HepG2 (cell line): ENCODE measurements at regions not wholly inside any gene's neighbourhood (a gene's known extent, or its start where the extent isn't known, plus 50 kb on each side); places are given as distances from the start of the nearest gene placed in this dataset.

Experiments used
- ATAC-seq: fragments of 200-7000 bp; cut with Tn5 transposase; 3 replicates; pipeline ENCODE4 v1.9.1; 2020; ENCODE audit warnings: mild to moderate bottlenecking, moderate library complexity
- BruUV-seq: library from RNA; stranded (reverse); fragments of 400-500 nt; replicated peaks from 2 replicates; lab custom pipeline; 2021; lab: Mats Ljungman, UMichigan
- CTCF ChIA-PET: fragments of 300-600 bp; formaldehyde crosslinking; extraction: SDS; loops from one replicate; lab custom pipeline; 2021; ENCODE audit warnings: low total read pairs, inconsistent platforms, low intra/inter-chr PET ratio; lab: Yijun Ruan, JAX
- POLR2A ChIA-PET: fragments of 350-600 bp; sonication (Branson Sonifier 250); formaldehyde crosslinking; loops from one replicate; lab custom pipeline; 2020; ENCODE audit warnings: antibody characterized with exemption, inconsistent platforms; lab: Yijun Ruan, JAX
- DNase-seq: peaks from one replicate; pipeline ENCODE4 v3.0.0-alpha.2; 2015; ENCODE audit warnings: low spot score
- FAIRE-seq: peaks from 3 replicates; lab custom pipeline; 2011; peaks lifted over from hg19 to GRCh38; lab: Jason Lieb, UNC
- H2AFZ ChIP-seq: one replicate; pipeline ENCODE4 v1.6.1; 2011; ENCODE audit warnings: low read length, inconsistent platforms
- H3K27ac ChIP-seq: fragments of 300-600 bp; 3 replicates; pipeline ENCODE4 v1.8.0; 2011; ENCODE audit warnings: mixed run types, mild to moderate bottlenecking, mixed read lengths, low read length, inconsistent platforms; ENCODE audit not compliant: insufficient read depth; ENCODE audit errors: extremely low read length
- H3K27me3 ChIP-seq, 2 experiments: fragments of 200-600 bp in 1 of 2; 2 replicates in 1 of 2; 3 replicates in 1 of 2; pipeline versions ENCODE4 v1.6.0 to v1.8.0; 2011; ENCODE audit warnings: low read length in 2 of 2, mild to moderate bottlenecking in 2 of 2, moderate library complexity in 2 of 2, inconsistent platforms in 1 of 2; ENCODE audit not compliant: insufficient read depth in 2 of 2, control insufficient read depth in 1 of 2
- H3K36me3 ChIP-seq, 2 experiments: fragments of 200-600 bp in 1 of 2; replicated peaks in 1 of 2; 2 replicates in 1 of 2; 3 replicates in 1 of 2; pipeline versions ENCODE4 v1.5.1 to v1.8.0; 2011; ENCODE audit warnings: low read length in 2 of 2, inconsistent platforms in 1 of 2; ENCODE audit not compliant: insufficient read depth in 2 of 2, control insufficient read depth in 1 of 2
- H3K4me1 ChIP-seq: 2 replicates; pipeline ENCODE4 v1.5.1; 2012; ENCODE audit warnings: low read length, inconsistent platforms; ENCODE audit not compliant: insufficient read depth
- H3K4me2 ChIP-seq: 2 replicates; pipeline ENCODE4 v1.6.0; 2011; ENCODE audit warnings: low read depth, low read length, inconsistent platforms
- H3K4me3 ChIP-seq, 3 experiments: fragments of 200-600 bp in 1 of 3; sonication (generic), shearing (Covaris generic) in 1 of 3; replicated peaks in 1 of 3; 2 replicates each; pipeline ENCODE4 v1.5.1; 2011 to 2016; ENCODE audit warnings: low read length in 3 of 3, inconsistent platforms in 2 of 3, low read depth in 2 of 3, mild to moderate bottlenecking in 2 of 3, control low read depth in 1 of 3, mixed read lengths in 1 of 3; ENCODE audit not compliant: insufficient read depth in 1 of 3
- H3K79me2 ChIP-seq: one replicate; pipeline ENCODE4 v1.6.1; 2011; ENCODE audit warnings: low read length, inconsistent platforms; ENCODE audit not compliant: insufficient read depth
- H3K9ac ChIP-seq: 2 replicates; pipeline ENCODE4 v1.6.0; 2011; ENCODE audit warnings: mild to moderate bottlenecking, low read depth, low read length, inconsistent platforms; ENCODE audit not compliant: insufficient read depth
- H3K9me3 ChIP-seq: 2 replicates; pipeline ENCODE4 v1.5.1; 2012; ENCODE audit warnings: mild to moderate bottlenecking, low read length
- H4K20me1 ChIP-seq: 2 replicates; pipeline ENCODE4 v1.6.0; 2011; ENCODE audit warnings: inconsistent platforms, mild to moderate bottlenecking, low read length, moderate library complexity; ENCODE audit not compliant: insufficient read depth
- ARNTL ChIP-seq: sonication (generic); formaldehyde crosslinking; IDR thresholded peaks from 2 replicates; pipeline ENCODE4 v1.4.0; 2020; ENCODE audit warnings: mild to moderate bottlenecking, missing genetic modification reagents
- CREBL2 ChIP-seq: sonication (generic); formaldehyde crosslinking; IDR thresholded peaks from 2 replicates; pipeline ENCODE4 v1.8.1; 2023; ENCODE audit warnings: missing genetic modification reagents, mild to moderate bottlenecking, borderline replicate concordance
- ELF3 ChIP-seq: IDR thresholded peaks from 2 replicates; pipeline ENCODE4 v1.6.1; 2016; ENCODE audit warnings: missing genetic modification reagents, missing compliant biosample characterization
- FOXJ3 ChIP-seq: sonication (generic); formaldehyde crosslinking; IDR thresholded peaks from 2 replicates; pipeline ENCODE4 v1.4.0; 2020; ENCODE audit warnings: missing genetic modification reagents, mild to moderate bottlenecking, borderline replicate concordance
- GRHL1 ChIP-seq: sonication (generic); formaldehyde crosslinking; conservative IDR thresholded peaks from 2 replicates; pipeline ENCODE4 v1.8.0; 2022; ENCODE audit warnings: missing genetic modification reagents
- HDAC2 ChIP-seq: sonication (generic); formaldehyde crosslinking; IDR thresholded peaks from 2 replicates; pipeline ENCODE4 v1.4.0; 2020; ENCODE audit warnings: missing genetic modification reagents
- IRF9 ChIP-seq: sonication (generic); formaldehyde crosslinking; IDR thresholded peaks from 2 replicates; pipeline ENCODE4 v1.8.0; 2022; ENCODE audit warnings: missing genetic modification reagents, mild to moderate bottlenecking, borderline replicate concordance
- PRMT3 ChIP-seq: sonication (generic); formaldehyde crosslinking; IDR thresholded peaks from 2 replicates; pipeline ENCODE4 v1.8.1; 2022; ENCODE audit warnings: low read depth, mild to moderate bottlenecking, moderate library complexity, missing genetic modification reagents, borderline replicate concordance
- SP1 ChIP-seq, 2 experiments: fragments of 450-650 bp in 1 of 2; sonication (generic) in 1 of 2; formaldehyde crosslinking in 1 of 2; IDR thresholded peaks; 2 replicates each; pipeline versions ENCODE4 v1.4.0 to v1.6.1; 2016 to 2020; ENCODE audit warnings: missing genetic modification reagents in 1 of 2
- SRSF9 ChIP-seq: fragments of 200-400 bp; formaldehyde crosslinking; IDR thresholded peaks from 2 replicates; pipeline ENCODE4 v1.6.1; 2018; ENCODE audit warnings: borderline replicate concordance, mild to moderate bottlenecking, low read depth, low read length; ENCODE audit not compliant: insufficient read depth, poor library complexity, severe bottlenecking
- SYNCRIP ChIP-seq: fragments of 200-400 bp; formaldehyde crosslinking; IDR thresholded peaks from 2 replicates; pipeline ENCODE4 v1.6.1; 2018; ENCODE audit warnings: mild to moderate bottlenecking, low read depth, low read length; ENCODE audit not compliant: insufficient read depth
- ZFP62 ChIP-seq: sonication (generic); formaldehyde crosslinking; IDR thresholded peaks from 2 replicates; pipeline ENCODE4 v1.4.0; 2020; ENCODE audit warnings: missing genetic modification reagents
- ZMYM2 ChIP-seq: sonication (generic); formaldehyde crosslinking; IDR thresholded peaks from 2 replicates; pipeline ENCODE4 v1.8.0; 2022; ENCODE audit warnings: mild to moderate bottlenecking, missing genetic modification reagents
- ZNF205 ChIP-seq: IDR thresholded peaks from 2 replicates; pipeline ENCODE4 v1.6.1; 2018; ENCODE audit warnings: missing biosample characterization, missing genetic modification reagents
- ZNF253 ChIP-seq: sonication (generic); formaldehyde crosslinking; IDR thresholded peaks from 2 replicates; pipeline ENCODE4 v1.8.0; 2022; ENCODE audit warnings: mild to moderate bottlenecking, missing genetic modification reagents, borderline replicate concordance
- ZNF263 ChIP-seq: sonication (generic); formaldehyde crosslinking; IDR thresholded peaks from 2 replicates; pipeline ENCODE4 v1.4.0; 2020; ENCODE audit warnings: missing genetic modification reagents
- ZNF547 ChIP-seq: sonication (generic); formaldehyde crosslinking; IDR thresholded peaks from 2 replicates; pipeline ENCODE4 v1.5.1; 2020; ENCODE audit warnings: mild to moderate bottlenecking, missing genetic modification reagents
- ZNF552 ChIP-seq: sonication (generic); formaldehyde crosslinking; IDR thresholded peaks from 2 replicates; pipeline ENCODE4 v1.9.0; 2022; ENCODE audit warnings: missing genetic modification reagents, mild to moderate bottlenecking, borderline replicate concordance
- WGBS: methylation state at CpG from one replicate; pipeline ENCODE4 v1.1.6; 2017; ENCODE audit warnings: low lambda C conversion rate; 5-methylcytosine and 5-hydroxymethylcytosine counted together
- in situ Hi-C: cut with HindIII; loops from 2 replicates; pipeline ENCODE4 v1.10.0; 2017; ENCODE audit warnings: low pct_unique_long_range_greater_than_20kb; ENCODE audit not compliant: extremely low pct_ligation_motif_present
- intact Hi-C: fragments of 100-400 bp; cut with micrococcal nuclease; formaldehyde crosslinking; loops from one replicate; pipeline ENCODE4 v1.10.0; 2022; ENCODE audit not compliant: unreplicated experiment

GRCh38 chr6:113363866-113364265, 493.3 kb upstream of the MARCKS start:
- Histone ChIP-seq H2AFZ (no peak overlapping the region), H3K4me3 (no peak overlapping the region), H3K27me3 (no peaks in the 10 kb centered on the region), H3K9me3 (no peaks in the 10 kb centered on the region), H3K36me3 (no peaks in the 10 kb centered on the region), H3K4me1 (peaks cover 49% of the 10 kb centered on the region), H3K27ac (no peak overlapping the region), H4K20me1 (no peaks in the 10 kb centered on the region), H3K9ac (no peak overlapping the region), H3K4me2 (no peak overlapping the region), H3K79me2 (no peaks in the 10 kb centered on the region)
- ATAC-seq = no peak
- ChIA-PET CTCF (no interaction called here), POLR2A (no interaction called here)
- intact Hi-C loops = no loop called here
- FAIRE-seq = no peak
- no peak for DNase-seq
- no TSS peak for BruUV-seq
- TF ChIP-seq SYNCRIP (no peak), HDAC2 (CRISPR knock-in tag) (no peak), ZFP62 (no peak), ZNF552 (CRISPR knock-in tag) (no peak)
- in situ Hi-C loops = no loop called here

- no peak overlapping the region for H2AFZ ChIP-seq
- no peak for DNase-seq
- TF ChIP-seq ARNTL (CRISPR knock-in tag) (no peak), ZNF547 (no peak), GRHL1 (CRISPR knock-in tag) (no peak), PRMT3 (CRISPR knock-in tag) (no peak), ZNF253 (CRISPR knock-in tag) (no peak), ELF3 (CRISPR knock-in tag) (no peak), IRF9 (CRISPR knock-in tag) (no peak), ZMYM2 (CRISPR knock-in tag) (no peak), SP1 (IDR thresholded peaks at IDR 0.05) (no peak), SP1 (CRISPR knock-in tag; IDR thresholded peaks at IDR 0.05) (no peak), ZNF205 (CRISPR knock-in tag) (no peak), SRSF9 (no peak), ZNF263 (CRISPR knock-in tag) (no peak), CREBL2 (CRISPR knock-in tag) (no peak), FOXJ3 (CRISPR knock-in tag) (no peak)
Observed at GRCh38 chr6:113364766-113365165, 492.4 kb upstream of the MARCKS start.

More at GRCh38 chr6:113364766-113365165, 492.4 kb upstream of the MARCKS start:
- FAIRE-seq (no peak), ATAC-seq (no peak)
- in situ Hi-C loops = no loop called here
- no peak overlapping the region for H3K9ac ChIP-seq
- H3K4me1 ChIP-seq = peaks cover 40% of the 10 kb centered on the region
- BruUV-seq = no TSS peak
- H3K27me3 ChIP-seq = no peaks in the 10 kb centered on the region
- WGBS = 100% methylated on average over 3 of the region's 3 CpGs
- intact Hi-C loops = no loop called here
- H3K4me2 ChIP-seq = no peak overlapping the region
- H3K79me2 ChIP-seq = no peaks in the 10 kb centered on the region
- H3K27ac ChIP-seq = no peak overlapping the region
- ChIA-PET POLR2A (interaction anchor here (0.9 kb wide), 1 partner anchor 9 kb away, joined by 5 read pairs; no protein-coding TSS in a partner anchor), CTCF (no interaction called here)
- no peak overlapping the region for H3K4me3 ChIP-seq
- no peaks in the 10 kb centered on the region for H3K9me3 ChIP-seq
- H3K36me3 ChIP-seq = no peaks in the 10 kb centered on the region
- no peaks in the 10 kb centered on the region for H4K20me1 ChIP-seq
